ENCODE measurements at regions not wholly inside any gene's neighbourhood (a gene's known extent, or its start where the extent isn't known, plus 50 kb on each side); places are given as distances from the start of the nearest gene placed in this dataset.

- TF ChIP-seq, protein P1, sequence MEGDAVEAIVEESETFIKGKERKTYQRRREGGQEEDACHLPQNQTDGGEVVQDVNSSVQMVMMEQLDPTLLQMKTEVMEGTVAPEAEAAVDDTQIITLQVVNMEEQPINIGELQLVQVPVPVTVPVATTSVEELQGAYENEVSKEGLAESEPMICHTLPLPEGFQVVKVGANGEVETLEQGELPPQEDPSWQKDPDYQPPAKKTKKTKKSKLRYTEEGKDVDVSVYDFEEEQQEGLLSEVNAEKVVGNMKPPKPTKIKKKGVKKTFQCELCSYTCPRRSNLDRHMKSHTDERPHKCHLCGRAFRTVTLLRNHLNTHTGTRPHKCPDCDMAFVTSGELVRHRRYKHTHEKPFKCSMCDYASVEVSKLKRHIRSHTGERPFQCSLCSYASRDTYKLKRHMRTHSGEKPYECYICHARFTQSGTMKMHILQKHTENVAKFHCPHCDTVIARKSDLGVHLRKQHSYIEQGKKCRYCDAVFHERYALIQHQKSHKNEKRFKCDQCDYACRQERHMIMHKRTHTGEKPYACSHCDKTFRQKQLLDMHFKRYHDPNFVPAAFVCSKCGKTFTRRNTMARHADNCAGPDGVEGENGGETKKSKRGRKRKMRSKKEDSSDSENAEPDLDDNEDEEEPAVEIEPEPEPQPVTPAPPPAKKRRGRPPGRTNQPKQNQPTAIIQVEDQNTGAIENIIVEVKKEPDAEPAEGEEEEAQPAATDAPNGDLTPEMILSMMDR (IDR thresholded peaks at IDR 0.05) = no peak
- TF ChIP-seq POLR2A (IDR thresholded peaks at IDR 0.05) = no peak
Measured at GRCh38 chr7:347644-348479, 57.9 kb downstream of the FOXL3 start.
